ENCODE measurements at regions not wholly inside any gene's neighbourhood (a gene's known extent, or its start where the extent isn't known, plus 50 kb on each side); places are given as distances from the start of the nearest gene placed in this dataset.

GRCh38 chr18:28846958-28847357 lies 670.0 kb upstream of the CDH2 start:
- ATAC-seq (no peak), DNase-seq (no peak)
- no peaks in the 10 kb centered on the region for H3K9me3 ChIP-seq
- intact Hi-C loops (cut with DNase I), result no loop called here
- H3K27me3 ChIP-seq, result no peaks in the 10 kb centered on the region
- no peak overlapping the region for H3K4me3 ChIP-seq
- TF ChIP-seq POLR2A (IDR thresholded peaks at IDR 0.05) (no peak), CTCF (IDR thresholded peaks at IDR 0.05) (no peak)
- 45% methylated on average over 2 of the region's 3 CpGs for WGBS (ENCODE audit: insufficient coverage, low coverage, low lambda C conversion rate, missing lambda C conversion rate)
- H3K36me3 ChIP-seq, result no peaks in the 10 kb centered on the region
- no peak overlapping the region for H3K27ac ChIP-seq
- no peaks in the 10 kb centered on the region for H3K4me1 ChIP-seq

GRCh38 chr18:28837100-28837499 lies 660.2 kb upstream of the CDH2 start:
- Histone ChIP-seq H3K4me1 (no peaks in the 10 kb centered on the region), H3K4me3 (no peak overlapping the region), H3K27me3 (no peaks in the 10 kb centered on the region), H3K36me3 (no peaks in the 10 kb centered on the region), H3K9me3 (no peaks in the 10 kb centered on the region), H3K27ac (no peak overlapping the region)
- DNase-seq (no peak), ATAC-seq (no peak)
- TF ChIP-seq POLR2A (IDR thresholded peaks at IDR 0.05) (no peak), CTCF (IDR thresholded peaks at IDR 0.05) (no peak)
- WGBS (ENCODE audit: insufficient coverage, low coverage, low lambda C conversion rate, missing lambda C conversion rate), result 38% methylated on average over 2 of the region's 2 CpGs
- intact Hi-C loops (cut with DNase I), result no loop called here

- Histone ChIP-seq H3K4me3 (no peak overlapping the region), H3K9me3 (no peaks in the 10 kb centered on the region), H3K27me3 (no peaks in the 10 kb centered on the region), H3K36me3 (no peaks in the 10 kb centered on the region), H3K27ac (no peak overlapping the region), H3K4me1 (no peaks in the 10 kb centered on the region)
- ATAC-seq, result no peak
- intact Hi-C loops (cut with DNase I), result no loop called here
- no peak for DNase-seq
- WGBS (ENCODE audit: insufficient coverage, low coverage, low lambda C conversion rate, missing lambda C conversion rate), result 65% methylated on average over 4 of the region's 4 CpGs
- TF ChIP-seq POLR2A (IDR thresholded peaks at IDR 0.05), result no peak
- no peak for TF ChIP-seq CTCF (IDR thresholded peaks at IDR 0.05)
Observed at GRCh38 chr18:28834889-28835288, 658.0 kb upstream of the CDH2 start.

- Histone ChIP-seq H3K9me3 (no peaks in the 10 kb centered on the region), H3K27ac (no peak overlapping the region), H3K4me3 (no peak overlapping the region), H3K36me3 (no peaks in the 10 kb centered on the region), H3K4me1 (no peaks in the 10 kb centered on the region), H3K27me3 (no peaks in the 10 kb centered on the region)
- DNase-seq, result no peak
- no peak for ATAC-seq
- TF ChIP-seq POLR2A (IDR thresholded peaks at IDR 0.05) (no peak), CTCF (IDR thresholded peaks at IDR 0.05) (no peak)
- intact Hi-C loops (cut with DNase I), result no loop called here
Observed at GRCh38 chr18:28831908-28832307, 655.0 kb upstream of the CDH2 start.

GRCh38 chr18:28831476-28831875 lies 654.5 kb upstream of the CDH2 start:
- Histone ChIP-seq H3K36me3 (no peaks in the 10 kb centered on the region), H3K4me1 (no peaks in the 10 kb centered on the region), H3K27me3 (no peaks in the 10 kb centered on the region), H3K27ac (no peak overlapping the region), H3K4me3 (no peak overlapping the region), H3K9me3 (no peaks in the 10 kb centered on the region)
- DNase-seq (no peak), ATAC-seq (no peak)
- intact Hi-C loops (cut with DNase I), result no loop called here
- TF ChIP-seq POLR2A (IDR thresholded peaks at IDR 0.05) (no peak), CTCF (IDR thresholded peaks at IDR 0.05) (no peak)
